Left ventricle myocardium inferior (tissue), 1 donor: ENCODE measurements at regions not wholly inside any gene's neighbourhood (a gene's known extent, or its start where the extent isn't known, plus 50 kb on each side); places are given as distances from the start of the nearest gene placed in this dataset.
"Not testable (repeated sequence)": the region's sequence is repeated elsewhere in the genome, so short reads cannot be mapped to it uniquely, and the experiment has no call there.

Experiments used
- DNase-seq: peaks from one replicate; pipeline ENCODE4 v3.0.0-alpha.2; 2020
- H3K27ac ChIP-seq: fragments of 200-600 bp; replicated peaks from 2 replicates; pipeline ENCODE4 v1.8.0; 2021
- H3K27me3 ChIP-seq: fragments of 200-600 bp; 2 replicates; pipeline ENCODE4 v1.8.0; 2021; ENCODE audit warnings: low read depth
- H3K36me3 ChIP-seq: fragments of 200-600 bp; 2 replicates; pipeline ENCODE4 v1.8.0; 2021
- H3K4me1 ChIP-seq: fragments of 200-600 bp; 2 replicates; pipeline ENCODE4 v1.8.0; 2021
- H3K4me3 ChIP-seq: fragments of 200-600 bp; 2 replicates; pipeline ENCODE4 v1.8.0; 2021; ENCODE audit warnings: mild to moderate bottlenecking, moderate library complexity
- H3K9me3 ChIP-seq: fragments of 200-600 bp; replicated peaks from 2 replicates; pipeline ENCODE4 v1.8.0; 2021
- CTCF ChIP-seq: fragments of 200-600 bp; IDR thresholded peaks from 2 replicates; pipeline ENCODE4 v1.8.0; 2021; ENCODE audit warnings: antibody characterized with exemption, mild to moderate bottlenecking, borderline replicate concordance
- intact Hi-C: fragments of 100-400 bp; cut with micrococcal nuclease; formaldehyde crosslinking; loops from one replicate; pipeline ENCODE4 v1.11.0; 2022
- donor health status: DM: no; HTN: yes; CAD: no; lungs with severe emphysema.

GRCh38 chr10:42242135-42242805 lies 396.1 kb downstream of the ZNF33B start:
- H3K27me3 ChIP-seq, result peaks cover 38% of the 10 kb centered on the region
- H3K4me3 ChIP-seq, result peak overlapping the region; percentile 19
- H3K9me3 ChIP-seq, result no peaks in the 10 kb centered on the region
- intact Hi-C loops, result no loop called here
- TF ChIP-seq CTCF, result no peak
- no peak for DNase-seq
- no peak overlapping the region for H3K27ac ChIP-seq
- H3K4me1 ChIP-seq, result no peaks in the 10 kb centered on the region
- H3K36me3 ChIP-seq, result no peaks in the 10 kb centered on the region

GRCh38 chr10:42236401-42236800 lies 402.0 kb downstream of the ZNF33B start:
- H3K27ac ChIP-seq, H3K27me3 ChIP-seq, H3K4me3 ChIP-seq, H3K4me1 ChIP-seq, H3K36me3 ChIP-seq, intact Hi-C loops, DNase-seq, H3K9me3 ChIP-seq: not testable (repeated sequence)

GRCh38 chr10:42235736-42236135 lies 402.6 kb downstream of the ZNF33B start:
- H3K36me3 ChIP-seq, H3K9me3 ChIP-seq, H3K27ac ChIP-seq, DNase-seq, H3K4me1 ChIP-seq, H3K4me3 ChIP-seq, intact Hi-C loops, H3K27me3 ChIP-seq: not testable (repeated sequence)

GRCh38 chr10:42235241-42235640 lies 403.1 kb downstream of the ZNF33B start:
- DNase-seq, H3K9me3 ChIP-seq, H3K36me3 ChIP-seq, H3K27ac ChIP-seq, H3K4me3 ChIP-seq, intact Hi-C loops, H3K27me3 ChIP-seq, H3K4me1 ChIP-seq: not testable (repeated sequence)

GRCh38 chr10:42234506-42234905 lies 403.9 kb downstream of the ZNF33B start:
- DNase-seq, H3K4me1 ChIP-seq, H3K27me3 ChIP-seq, H3K4me3 ChIP-seq, H3K27ac ChIP-seq, intact Hi-C loops, H3K9me3 ChIP-seq, H3K36me3 ChIP-seq: not testable (repeated sequence)

GRCh38 chr10:42233461-42234206 lies 404.7 kb downstream of the ZNF33B start:
- not testable (repeated sequence) for H3K27ac ChIP-seq, DNase-seq

GRCh38 chr10:42232955-42233354 lies 405.4 kb downstream of the ZNF33B start:
- intact Hi-C loops, H3K27me3 ChIP-seq, H3K4me1 ChIP-seq, H3K4me3 ChIP-seq, DNase-seq, H3K36me3 ChIP-seq, H3K27ac ChIP-seq, H3K9me3 ChIP-seq: not testable (repeated sequence)

More at GRCh38 chr10:42233461-42234206, 404.7 kb downstream of the ZNF33B start:
- H3K4me3 ChIP-seq, H3K4me1 ChIP-seq, H3K27me3 ChIP-seq, intact Hi-C loops, H3K9me3 ChIP-seq, H3K36me3 ChIP-seq: not testable (repeated sequence)

GRCh38 chr10:42230812-42231211 lies 407.6 kb downstream of the ZNF33B start:
- H3K27ac ChIP-seq, H3K9me3 ChIP-seq, intact Hi-C loops, H3K36me3 ChIP-seq, DNase-seq, H3K4me3 ChIP-seq, H3K4me1 ChIP-seq, H3K27me3 ChIP-seq: not testable (repeated sequence)

GRCh38 chr10:42230115-42230514 lies 408.3 kb downstream of the ZNF33B start:
- H3K4me1 ChIP-seq, H3K9me3 ChIP-seq, H3K27ac ChIP-seq, DNase-seq, H3K27me3 ChIP-seq, H3K4me3 ChIP-seq, H3K36me3 ChIP-seq, intact Hi-C loops: not testable (repeated sequence)

- H3K27me3 ChIP-seq, intact Hi-C loops, H3K27ac ChIP-seq, H3K4me1 ChIP-seq, H3K36me3 ChIP-seq, H3K9me3 ChIP-seq, H3K4me3 ChIP-seq, DNase-seq: not testable (repeated sequence)
These were observed 410.5 kb downstream of the ZNF33B start for GRCh38 chr10:42227859-42228258.

GRCh38 chr10:42193588-42193987 lies 444.8 kb downstream of the ZNF33B start:
- DNase-seq, H3K27ac ChIP-seq, H3K4me3 ChIP-seq, H3K36me3 ChIP-seq, intact Hi-C loops, H3K9me3 ChIP-seq, H3K4me1 ChIP-seq: not testable (repeated sequence)
- peaks cover 17% of the 10 kb centered on the region for H3K27me3 ChIP-seq
